Tibial nerve (tissue), 4 donors: ENCODE measurements at regions not wholly inside any gene's neighbourhood (a gene's known extent, or its start where the extent isn't known, plus 50 kb on each side); places are given as distances from the start of the nearest gene placed in this dataset.

Experiments
- DNase-seq, 2 donors: peaks; one replicate each; pipeline ENCODE4 v3.0.0-alpha.2; 2019; ENCODE audit warnings: low spot score in 2 of 2
- H3K27ac ChIP-seq, 4 donors: fragments of 200-600 bp; sonication (generic) in 3 of 4; one replicate each; pipeline ENCODE4 v1.5.1; 2017 to 2019; ENCODE audit warnings: mild to moderate bottlenecking in 1 of 4
- H3K27me3 ChIP-seq, 2 donors: fragments of 200-600 bp; sonication (generic) in 1 of 2; one replicate each; pipeline versions ENCODE4 v1.5.1 to v1.6.0; 2017 to 2019
- H3K36me3 ChIP-seq, 3 donors: fragments of 200-600 bp; sonication (generic); one replicate each; pipeline ENCODE4 v1.5.1; 2018 to 2019
- H3K4me1 ChIP-seq, 4 donors: fragments of 200-600 bp; sonication (generic) in 3 of 4; one replicate each; pipeline ENCODE4 v1.5.1; 2017 to 2019
- H3K4me3 ChIP-seq, 4 donors: fragments of 200-600 bp; sonication (generic) in 3 of 4; one replicate each; pipeline ENCODE4 v1.5.1; 2017 to 2019; ENCODE audit warnings: mild to moderate bottlenecking in 1 of 4, moderate library complexity in 1 of 4
- H3K9me3 ChIP-seq, 4 donors: fragments of 200-600 bp; sonication (generic) in 3 of 4; one replicate each; pipeline ENCODE4 v1.5.1; 2017 to 2019
- EP300 ChIP-seq, 2 donors: sonication (generic); formaldehyde crosslinking; IDR thresholded peaks; one replicate each; pipeline ENCODE4 v1.6.1; 2017; ENCODE audit warnings: antibody characterized with exemption in 2 of 2, mild to moderate bottlenecking in 1 of 2
- POLR2A ChIP-seq, 2 donors: fragments of 450-650 bp; IDR thresholded peaks; one replicate each; pipeline ENCODE4 v1.6.1; 2017; ENCODE audit warnings: antibody characterized with exemption in 2 of 2, mild to moderate bottlenecking in 2 of 2, moderate library complexity in 2 of 2
- WGBS, 2 donors: methylation state at CpG; one replicate each; pipeline ENCODE4 v1.1.5; 2018; 5-methylcytosine and 5-hydroxymethylcytosine counted together
- TF ChIP-seq, protein P1 (sequence below), 5 experiments: fragments of 200-600 bp in 3 of 5; fragments of 450-650 bp in 2 of 5; sonication (generic) in 3 of 5; IDR thresholded peaks; one replicate each; pipeline ENCODE4 v1.5.1; 2016 to 2019; ENCODE audit warnings: antibody characterized with exemption in 5 of 5, mild to moderate bottlenecking in 3 of 5, moderate library complexity in 2 of 5

DNA sequence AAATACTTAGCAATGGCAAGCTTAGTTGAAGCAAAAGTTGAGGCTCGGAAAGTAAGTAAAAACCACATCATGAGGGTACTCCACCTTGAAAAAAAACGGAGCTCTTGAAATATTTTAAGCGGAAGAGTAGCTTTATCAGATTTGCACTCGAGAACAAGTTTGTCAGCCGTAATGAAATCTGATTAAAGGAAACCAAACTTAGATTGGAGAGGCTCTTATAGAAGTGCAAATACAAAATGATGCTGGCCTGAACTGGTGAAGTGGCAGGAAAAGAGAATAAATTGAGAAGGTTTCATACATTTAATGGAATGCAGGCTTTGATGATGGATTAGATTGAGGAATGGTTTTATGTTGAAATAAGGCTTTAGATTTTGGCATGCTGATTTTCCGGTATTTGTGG lies 484.2 kb downstream of the PID1 start:
- TF ChIP-seq, protein P1, sequence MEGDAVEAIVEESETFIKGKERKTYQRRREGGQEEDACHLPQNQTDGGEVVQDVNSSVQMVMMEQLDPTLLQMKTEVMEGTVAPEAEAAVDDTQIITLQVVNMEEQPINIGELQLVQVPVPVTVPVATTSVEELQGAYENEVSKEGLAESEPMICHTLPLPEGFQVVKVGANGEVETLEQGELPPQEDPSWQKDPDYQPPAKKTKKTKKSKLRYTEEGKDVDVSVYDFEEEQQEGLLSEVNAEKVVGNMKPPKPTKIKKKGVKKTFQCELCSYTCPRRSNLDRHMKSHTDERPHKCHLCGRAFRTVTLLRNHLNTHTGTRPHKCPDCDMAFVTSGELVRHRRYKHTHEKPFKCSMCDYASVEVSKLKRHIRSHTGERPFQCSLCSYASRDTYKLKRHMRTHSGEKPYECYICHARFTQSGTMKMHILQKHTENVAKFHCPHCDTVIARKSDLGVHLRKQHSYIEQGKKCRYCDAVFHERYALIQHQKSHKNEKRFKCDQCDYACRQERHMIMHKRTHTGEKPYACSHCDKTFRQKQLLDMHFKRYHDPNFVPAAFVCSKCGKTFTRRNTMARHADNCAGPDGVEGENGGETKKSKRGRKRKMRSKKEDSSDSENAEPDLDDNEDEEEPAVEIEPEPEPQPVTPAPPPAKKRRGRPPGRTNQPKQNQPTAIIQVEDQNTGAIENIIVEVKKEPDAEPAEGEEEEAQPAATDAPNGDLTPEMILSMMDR (IDR thresholded peaks at IDR 0.05), result no peak
- TF ChIP-seq POLR2A (IDR thresholded peaks at IDR 0.05) (no peak), EP300 (IDR thresholded peaks at IDR 0.05) (no peak)

DNA sequence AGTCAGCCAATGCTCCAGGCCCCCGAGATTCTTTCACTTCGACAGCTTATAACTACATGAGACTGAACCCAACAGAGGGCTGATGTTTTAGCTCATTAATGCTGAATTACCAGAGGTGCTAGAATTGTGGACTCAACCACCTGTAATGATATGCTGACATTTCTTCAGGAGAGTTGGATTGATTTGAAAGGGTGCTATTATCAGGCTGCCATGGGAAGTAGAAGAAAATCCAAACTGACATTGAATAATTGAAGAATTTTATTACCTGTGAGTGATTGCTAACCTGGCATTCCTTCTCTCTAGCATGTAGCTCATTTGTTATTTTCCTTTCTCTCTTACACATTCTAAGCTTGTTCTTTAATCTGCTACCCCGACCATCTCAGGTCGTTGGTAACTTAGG lies 488.8 kb downstream of the PID1 start:
- Histone ChIP-seq H3K9me3 (no peaks in the 10 kb centered on the region), H3K4me3 (no peak overlapping the region), H3K36me3 (no peaks in the 10 kb centered on the region), H3K27me3 (no peaks in the 10 kb centered on the region), H3K4me1 (no peaks in the 10 kb centered on the region), H3K27ac (no peak overlapping the region)
- DNase-seq, result no peak
- WGBS, 2 donors, result 78 to 81% methylated on average over 4 of the region's 4 CpGs
- no peak for TF ChIP-seq POLR2A (IDR thresholded peaks at IDR 0.05)
- no peak for TF ChIP-seq EP300 (IDR thresholded peaks at IDR 0.05)
- TF ChIP-seq, protein P1 (IDR thresholded peaks at IDR 0.05), result no peak

More for the DNA sequence above, 484.2 kb downstream of the PID1 start:
- whole genome bisulfite sequencing, 2 donors, result 82 to 88% methylated on average over 6 of the region's 6 CpGs
- no peaks in the 10 kb centered on the region for H3K9me3 ChIP-seq
- no peaks in the 10 kb centered on the region for H3K4me1 ChIP-seq
- H3K27me3 ChIP-seq, result no peaks in the 10 kb centered on the region
- H3K27ac ChIP-seq, result no peak overlapping the region
- DNase-seq, result no peak
- H3K36me3 ChIP-seq, result no peaks in the 10 kb centered on the region
- no peak overlapping the region for H3K4me3 ChIP-seq

DNA sequence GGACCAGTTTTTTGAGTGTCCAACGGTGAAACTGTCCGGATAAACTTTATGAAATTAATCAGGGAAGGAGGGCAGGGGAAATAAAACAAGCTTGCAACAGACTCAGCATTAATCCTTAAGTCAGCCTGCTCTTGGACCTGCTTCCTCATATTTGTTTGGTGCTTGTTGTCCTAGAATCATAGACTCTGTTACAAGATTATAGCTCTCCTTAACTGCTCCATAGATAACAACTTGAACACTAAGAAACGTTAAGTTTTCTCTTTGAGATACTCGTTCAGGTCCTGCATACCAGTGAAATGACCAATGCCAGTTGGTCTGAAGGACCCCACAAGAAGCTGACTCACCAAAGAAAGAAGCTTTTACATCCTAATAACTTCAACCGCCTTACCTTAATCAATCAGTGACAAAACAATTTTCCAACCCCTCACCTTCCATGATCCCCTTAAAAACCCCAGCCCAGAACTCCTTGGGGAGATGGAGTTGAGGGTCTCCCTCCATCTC lies 493.2 kb downstream of the PID1 start:
- TF ChIP-seq, protein P1 (IDR thresholded peaks at IDR 0.05), result no peak
- TF ChIP-seq POLR2A (IDR thresholded peaks at IDR 0.05), result no peak
- TF ChIP-seq EP300 (IDR thresholded peaks at IDR 0.05), result no peak
- DNase-seq, result no peak
- H3K4me1 ChIP-seq, result no peaks in the 10 kb centered on the region
- H3K9me3 ChIP-seq, result peaks cover 0 to 7% (median 0%) of the 10 kb centered on the region in 4 donors
- H3K4me3 ChIP-seq, result no peak overlapping the region
- no peaks in the 10 kb centered on the region for H3K36me3 ChIP-seq
- H3K27me3 ChIP-seq, result no peaks in the 10 kb centered on the region
- H3K27ac ChIP-seq, result no peak overlapping the region
- 68 to 80% methylated on average over 5 of the region's 5 CpGs for WGBS, 2 donors

DNA sequence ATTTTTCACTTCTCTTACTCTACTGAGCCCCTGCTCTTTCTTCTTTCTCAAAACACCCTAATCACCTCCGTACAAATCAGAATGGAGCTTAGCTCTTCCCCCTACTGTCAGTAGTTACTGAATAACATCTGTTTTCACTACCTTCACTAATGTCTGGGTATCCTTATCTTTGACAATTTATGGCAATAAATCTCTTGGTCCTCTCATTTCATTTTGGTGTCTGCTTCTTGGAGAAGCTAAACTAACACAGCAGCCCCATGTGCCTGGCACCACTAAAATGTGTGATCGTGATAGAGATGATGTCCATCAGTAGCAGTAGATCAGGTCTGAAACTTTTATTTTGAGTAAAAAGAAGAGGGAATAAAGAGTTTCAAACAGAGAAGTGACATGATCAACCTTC lies 496.5 kb downstream of the PID1 start:
- no peak overlapping the region for H3K27ac ChIP-seq
- TF ChIP-seq, protein P1 (IDR thresholded peaks at IDR 0.05), result no peak
- TF ChIP-seq EP300 (IDR thresholded peaks at IDR 0.05), result no peak
- WGBS, 2 donors, result 82 to 83% methylated on average over 2 of the region's 2 CpGs
- H3K4me1 ChIP-seq, result peaks cover 0 to 22% (median 0%) of the 10 kb centered on the region in 4 donors
- no peak overlapping the region for H3K4me3 ChIP-seq
- H3K9me3 ChIP-seq, result peaks cover 0 to 7% (median 0%) of the 10 kb centered on the region in 4 donors
- H3K36me3 ChIP-seq, result no peaks in the 10 kb centered on the region
- DNase-seq, result no peak
- H3K27me3 ChIP-seq, result no peaks in the 10 kb centered on the region

DNA sequence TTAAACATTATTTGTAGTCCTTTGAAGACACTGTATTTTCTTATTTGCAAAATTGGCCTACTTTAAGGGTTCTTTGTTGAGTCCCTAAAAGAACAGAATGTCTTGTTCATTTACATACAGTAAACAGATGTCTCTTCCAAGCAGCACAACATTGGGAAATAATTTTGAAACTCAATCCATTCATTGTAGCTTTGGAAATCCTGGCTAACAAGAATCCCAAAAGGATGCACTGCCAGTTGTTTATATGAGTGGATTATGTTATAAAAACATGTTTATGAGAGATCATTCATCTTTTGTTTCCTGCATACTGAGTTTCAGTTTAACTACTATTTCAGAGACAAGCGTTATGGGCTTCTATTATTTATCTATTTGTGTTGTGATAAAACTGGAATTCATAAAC lies 499.3 kb downstream of the PID1 start:
- peaks cover 0 to 27% (median 0%) of the 10 kb centered on the region in 4 donors for H3K4me1 ChIP-seq
- TF ChIP-seq POLR2A (IDR thresholded peaks at IDR 0.05), result no peak
- peak; percentile 90 to 92 for TF ChIP-seq EP300 (IDR thresholded peaks at IDR 0.05)
- no peaks in the 10 kb centered on the region for H3K27me3 ChIP-seq
- peak overlapping the region; percentile 47 to 86 (median 68) for H3K27ac ChIP-seq
- peaks cover 0 to 7% (median 0%) of the 10 kb centered on the region in 4 donors for H3K9me3 ChIP-seq
- no peaks in the 10 kb centered on the region for H3K36me3 ChIP-seq
- WGBS, 2 donors, result 49 to 64% methylated on average over 1 of the region's 1 CpG
- no peak overlapping the region for H3K4me3 ChIP-seq
- peak in 1 of 2 donors; percentile 46 for DNase-seq
